ENCODE measurements at regions not wholly inside any gene's neighbourhood (a gene's known extent, or its start where the extent isn't known, plus 50 kb on each side); places are given as distances from the start of the nearest gene placed in this dataset.
"Not testable (repeated sequence)": the region's sequence is repeated elsewhere in the genome, so short reads cannot be mapped to it uniquely, and the experiment has no call there.

DNA sequence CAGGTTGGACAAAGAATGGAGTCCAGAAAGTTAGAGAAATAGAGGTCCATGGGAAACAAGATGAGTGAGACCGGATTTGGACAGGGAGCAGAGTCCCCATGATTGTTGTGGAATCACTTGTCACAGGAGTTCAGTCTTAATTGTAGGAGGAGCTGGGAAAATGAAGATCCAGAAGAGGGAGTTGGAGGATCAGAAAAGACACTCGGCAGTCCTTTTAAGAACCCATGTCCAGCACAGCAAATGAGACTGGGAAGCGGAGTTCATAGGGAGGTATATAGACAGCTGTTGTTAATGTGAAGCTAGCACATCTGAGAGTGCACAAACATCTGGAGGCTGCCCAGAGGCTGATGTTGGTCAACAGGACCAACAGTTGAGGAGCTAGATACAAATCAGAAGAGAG, 111.4 kb upstream of the RXFP1 start:
- DNase-seq, result peak; percentile 21

DNA sequence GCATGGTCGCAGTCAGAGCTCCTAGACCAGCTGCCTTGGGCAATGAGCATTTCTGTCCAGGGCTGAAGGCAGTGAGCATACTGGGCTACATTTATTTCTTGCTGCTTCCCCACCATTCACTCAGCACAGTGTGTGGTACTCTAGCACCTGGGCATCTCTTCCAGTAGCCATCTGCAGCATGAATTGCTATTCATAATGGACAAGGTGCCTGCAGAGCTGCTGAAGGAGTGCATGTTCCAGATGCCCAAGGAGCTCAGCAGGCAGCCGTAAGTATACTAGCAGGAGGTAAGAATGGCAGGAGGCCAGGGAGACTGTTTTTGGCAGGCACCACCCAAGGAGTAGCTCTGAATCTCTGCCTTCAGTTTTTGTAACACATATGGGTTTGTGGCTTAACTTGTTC, 110.4 kb upstream of the RXFP1 start:
- DNase-seq, result no peak

DNA sequence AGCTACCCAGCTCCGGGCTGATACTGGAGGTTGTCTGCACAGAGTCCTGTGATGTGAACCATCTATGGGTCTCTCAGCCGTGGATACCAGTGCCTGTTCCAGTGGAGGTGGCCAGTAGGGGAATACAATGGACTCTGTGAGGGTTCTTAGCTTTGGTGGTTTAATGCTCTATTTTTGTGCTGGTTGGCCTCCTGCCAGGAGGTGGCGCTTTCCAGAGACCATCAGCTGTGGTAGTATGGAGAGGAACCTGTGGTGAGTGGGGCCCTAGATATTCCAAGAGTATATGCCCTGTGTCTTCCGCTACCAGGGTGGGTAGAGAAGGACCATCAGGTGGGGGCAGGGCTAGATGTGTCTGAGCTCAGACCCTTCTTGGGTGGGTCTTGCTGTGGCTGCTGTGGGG, 103.0 kb upstream of the RXFP1 start:
- DNase-seq, result peak; percentile 15

DNA sequence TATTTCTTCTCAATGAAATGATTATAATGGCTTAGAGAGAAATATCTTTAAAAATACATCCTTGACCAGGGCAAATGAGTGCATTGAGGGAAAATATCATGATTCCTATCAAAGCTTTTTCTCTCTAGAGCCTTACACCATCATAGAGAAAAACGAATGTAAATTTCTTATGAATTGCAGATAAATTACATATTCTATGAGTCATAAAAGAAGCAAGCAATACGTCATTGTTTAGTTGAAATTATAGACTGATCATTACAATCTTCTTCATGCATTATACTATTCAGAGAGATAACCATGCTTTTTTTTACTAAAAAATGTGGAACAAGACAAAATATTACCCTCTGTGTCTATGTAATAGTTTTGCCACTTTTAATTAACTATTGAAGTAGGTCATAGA, 100.9 kb upstream of the RXFP1 start:
- DNase-seq, result no peak

- DNase-seq, result no peak
Observed at GRCh38 chr4:158422546-158422945, 99.1 kb upstream of the RXFP1 start.

DNA sequence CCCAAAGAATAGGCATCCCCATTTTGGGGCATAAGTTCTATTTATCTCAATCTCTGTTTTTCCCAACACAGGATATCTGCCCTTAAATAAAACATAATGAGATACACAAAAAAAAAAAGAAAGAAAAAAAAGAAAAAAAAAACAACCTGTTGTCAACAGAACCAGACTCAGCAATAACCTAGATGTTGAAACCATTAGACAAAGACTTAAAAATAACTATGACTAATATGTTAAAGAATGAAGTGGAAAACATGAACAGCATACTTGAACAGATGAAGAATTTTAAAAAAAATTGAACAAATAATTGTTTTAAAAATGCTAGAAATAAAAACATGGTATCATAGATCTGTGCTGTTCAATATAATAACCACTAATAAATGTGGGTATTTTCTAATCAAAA, 93.4 kb upstream of the RXFP1 start:
- no peak for DNase-seq

- no peak for DNase-seq
Observed at GRCh38 chr4:158442736-158443135, 78.9 kb upstream of the RXFP1 start.

DNA sequence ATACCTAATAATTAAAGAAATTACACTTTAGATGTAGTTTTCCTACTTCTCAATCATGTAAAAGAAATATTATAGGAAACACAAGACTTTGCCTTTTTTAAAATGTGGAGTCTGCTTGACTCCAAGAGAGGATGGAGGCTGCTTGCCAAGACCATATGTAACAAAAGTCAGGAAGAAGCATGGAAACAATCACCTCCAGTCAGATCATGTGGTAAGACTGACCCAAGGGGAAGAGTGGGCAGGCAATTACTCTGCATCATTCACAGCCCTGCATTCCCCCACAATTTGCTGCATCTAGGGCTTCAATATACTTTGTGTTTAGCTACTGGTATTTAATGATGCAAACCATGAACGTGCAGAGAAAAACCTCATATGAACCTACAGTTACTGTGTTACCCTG, 78.0 kb upstream of the RXFP1 start:
- DNase-seq, result no peak

DNA sequence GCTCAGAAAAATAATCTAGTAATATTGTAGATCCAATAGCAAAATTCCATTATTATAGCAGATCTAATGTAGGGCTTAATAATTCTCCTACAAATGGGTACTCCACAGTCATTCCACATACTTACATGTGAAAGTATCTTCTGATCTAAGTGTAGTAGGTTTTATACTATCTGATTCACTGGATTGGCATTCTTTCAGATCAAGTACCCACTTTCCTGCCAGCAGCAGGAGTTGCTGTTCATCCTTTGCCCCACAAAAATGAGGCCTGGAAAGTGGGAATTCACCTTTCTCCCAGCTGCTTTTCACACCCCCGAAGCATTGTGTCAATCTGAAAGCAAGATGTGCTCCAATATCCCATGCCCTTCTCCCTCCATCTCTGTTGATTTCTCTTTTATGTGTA, 77.1 kb upstream of the RXFP1 start:
- no peak for DNase-seq

- DNase-seq, result no peak
Observed at GRCh38 chr4:158446106-158446505, 75.6 kb upstream of the RXFP1 start.

GRCh38 chr4:158450741-158451140, 70.9 kb upstream of the RXFP1 start:
- no peak for DNase-seq

- DNase-seq, result not testable (repeated sequence)
Observed at GRCh38 chr4:158452116-158452515, 69.6 kb upstream of the RXFP1 start.

DNA sequence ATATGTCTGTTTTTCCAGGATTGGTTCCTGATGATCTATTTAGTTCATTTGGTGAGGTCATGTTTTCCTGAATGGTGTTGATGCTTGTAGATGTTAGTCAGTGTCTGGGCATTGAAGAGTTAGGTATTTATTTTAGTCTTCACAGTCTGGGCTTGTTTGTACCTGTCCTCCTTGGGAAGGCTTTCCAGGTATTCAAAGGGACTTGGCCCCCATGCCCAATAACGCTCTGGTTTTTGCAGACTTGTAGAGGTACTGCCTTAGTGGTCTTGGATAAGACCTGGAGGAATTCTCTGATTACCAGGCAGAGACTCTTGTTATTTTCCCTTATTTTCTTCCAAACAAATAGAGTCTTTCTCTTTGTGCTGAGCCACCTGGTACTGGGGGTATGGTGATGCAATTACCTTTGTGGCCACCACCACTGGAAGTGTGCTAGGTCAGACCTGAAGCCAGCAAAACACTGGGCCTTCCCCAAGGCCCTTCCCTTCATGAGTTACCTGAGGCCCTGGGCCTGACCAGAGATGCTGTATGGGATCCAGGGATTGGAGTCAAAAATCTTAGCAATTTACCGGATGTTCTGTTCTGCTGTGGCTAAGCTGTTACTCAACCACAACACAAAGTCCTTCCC, 63.3 kb upstream of the RXFP1 start:
- no peak for DNase-seq

GRCh38 chr4:158459085-158459820, 62.4 kb upstream of the RXFP1 start:
- DNase-seq, result peak; percentile 1

DNA sequence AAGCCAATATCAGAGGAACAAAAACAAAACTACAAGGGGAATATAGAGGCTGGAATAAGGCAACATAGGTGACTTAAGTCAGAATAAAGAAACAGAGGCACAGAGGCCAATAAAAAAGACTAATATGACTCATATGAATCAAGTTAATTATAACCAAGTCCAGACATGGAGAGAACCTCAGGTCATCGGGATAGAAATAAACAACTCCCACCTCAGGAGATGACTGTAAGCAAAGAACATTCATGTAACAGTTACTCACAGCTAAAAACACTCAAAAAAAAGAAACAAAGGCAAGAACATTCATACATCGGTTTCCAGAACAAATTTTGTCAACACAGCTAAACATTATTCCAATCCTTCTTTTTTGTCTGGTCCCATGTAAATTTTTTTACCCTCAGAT, 60.3 kb upstream of the RXFP1 start:
- no peak for DNase-seq

- DNase-seq, result no peak
Observed at GRCh38 chr4:158462611-158463010, 59.1 kb upstream of the RXFP1 start.

Data from MV-4-11 (cell line).